Left lung (tissue), 4 donors: ENCODE measurements at regions not wholly inside any gene's neighbourhood (a gene's known extent, or its start where the extent isn't known, plus 50 kb on each side); places are given as distances from the start of the nearest gene placed in this dataset.
"Not testable (repeated sequence)": the region's sequence is repeated elsewhere in the genome, so short reads cannot be mapped to it uniquely, and the experiment has no call there.

ENCODE experiments used
- ATAC-seq: fragments of 200-7000 bp; cut with Tn5 transposase; one replicate; pipeline ENCODE4 v1.9.1; 2020; ENCODE audit warnings: moderate library complexity
- DNase-seq, 4 donors: peaks; one replicate each; pipeline ENCODE4 v3.0.0-alpha.2; 2013 to 2020
- H3K27ac ChIP-seq, 2 donors: fragments of 200-600 bp; sonication (generic) in 1 of 2; one replicate each; pipeline versions ENCODE4 v1.5.0 to v1.8.0; 2020 to 2021
- H3K27me3 ChIP-seq, 2 donors: fragments of 200-600 bp; sonication (generic) in 1 of 2; one replicate each; pipeline versions ENCODE4 v1.5.0 to v1.8.0; 2020 to 2021
- H3K36me3 ChIP-seq, 2 donors: fragments of 200-600 bp; sonication (generic) in 1 of 2; one replicate each; pipeline versions ENCODE4 v1.5.0 to v1.8.0; 2020 to 2021
- H3K4me1 ChIP-seq, 2 donors: fragments of 200-600 bp; one replicate each; pipeline ENCODE4 v1.8.0; 2021
- H3K4me3 ChIP-seq, 2 donors: fragments of 200-600 bp; sonication (generic) in 1 of 2; one replicate each; pipeline versions ENCODE4 v1.5.0 to v1.8.0; 2020 to 2021; ENCODE audit warnings: mild to moderate bottlenecking in 1 of 2
- H3K9me3 ChIP-seq, 2 donors: fragments of 200-600 bp; sonication (generic) in 1 of 2; one replicate each; pipeline versions ENCODE4 v1.5.0 to v1.8.0; 2020 to 2021
- CTCF ChIP-seq, 2 donors: fragments of 200-600 bp; sonication (generic) in 1 of 2; IDR thresholded peaks; one replicate each; pipeline versions ENCODE4 v1.5.0 to v1.8.0; 2021; ENCODE audit warnings: antibody characterized with exemption in 2 of 2
- intact Hi-C, 2 donors: fragments of 100-400 bp; cut with DNase I; formaldehyde crosslinking; loops; one replicate each; pipeline versions ENCODE4 v1.11.2 to v1.14.2; 2022
- donor health status: DM: no; HTN: yes; CAD: no.
- donor health status: DM: no; HTN: no; CAD: no.

GRCh38 chr4:38534344-38535045 is 129.5 kb upstream of the KLF3 start:
- DNase-seq, result no peak
- Histone ChIP-seq H3K4me3 (no peak overlapping the region), H3K36me3 (no peaks in the 10 kb centered on the region), H3K4me1 (peaks cover 0 to 24% of the 10 kb centered on the region in 2 donors), H3K27me3 (no peaks in the 10 kb centered on the region), H3K9me3 (no peaks in the 10 kb centered on the region), H3K27ac (peak overlapping the region in 1 of 2 donors; percentile 38)
- no peak for TF ChIP-seq CTCF (IDR thresholded peaks at IDR 0.05)
- ATAC-seq, result no peak
- intact Hi-C loops, result no loop called here

- DNase-seq, intact Hi-C loops, ATAC-seq: not testable (repeated sequence)
Observed at GRCh38 chr4:38535071-38535470, 128.9 kb upstream of the KLF3 start.

GRCh38 chr4:38535717-38536116 is 128.3 kb upstream of the KLF3 start:
- intact Hi-C loops, result no loop called here
- TF ChIP-seq CTCF (IDR thresholded peaks at IDR 0.05), result no peak
- no peak for ATAC-seq
- no peak for DNase-seq
- Histone ChIP-seq H3K4me3 (no peak overlapping the region), H3K36me3 (no peaks in the 10 kb centered on the region), H3K9me3 (no peaks in the 10 kb centered on the region), H3K27me3 (no peaks in the 10 kb centered on the region), H3K27ac (no peak overlapping the region), H3K4me1 (peaks cover 0 to 11% of the 10 kb centered on the region in 2 donors)

More at GRCh38 chr4:38535071-38535470, 128.9 kb upstream of the KLF3 start:
- not testable (repeated sequence) for H3K27ac ChIP-seq, H3K9me3 ChIP-seq, H3K36me3 ChIP-seq, H3K4me3 ChIP-seq, H3K27me3 ChIP-seq
- H3K4me1 ChIP-seq, result peaks cover 0 to 18% of the 10 kb centered on the region in 2 donors

GRCh38 chr4:38536716-38537115 is 127.3 kb upstream of the KLF3 start:
- no peaks in the 10 kb centered on the region for H3K36me3 ChIP-seq
- no peak for TF ChIP-seq CTCF (IDR thresholded peaks at IDR 0.05)
- no peaks in the 10 kb centered on the region for H3K9me3 ChIP-seq
- H3K4me3 ChIP-seq, result no peak overlapping the region
- no peaks in the 10 kb centered on the region for H3K27me3 ChIP-seq
- no peak overlapping the region for H3K27ac ChIP-seq
- intact Hi-C loops, result no loop called here
- ATAC-seq (no peak), DNase-seq (no peak)
- peaks cover 0 to 5% of the 10 kb centered on the region in 2 donors for H3K4me1 ChIP-seq

- no peaks in the 10 kb centered on the region for H3K9me3 ChIP-seq
- DNase-seq (no peak), ATAC-seq (no peak)
- TF ChIP-seq CTCF (IDR thresholded peaks at IDR 0.05), result no peak
- no peak overlapping the region for H3K27ac ChIP-seq
- H3K27me3 ChIP-seq, result no peaks in the 10 kb centered on the region
- no peaks in the 10 kb centered on the region for H3K36me3 ChIP-seq
- H3K4me3 ChIP-seq, result no peak overlapping the region
- peaks cover 0 to 5% of the 10 kb centered on the region in 2 donors for H3K4me1 ChIP-seq
- intact Hi-C loops, result no loop called here
Observed at GRCh38 chr4:38537666-38538065, 126.3 kb upstream of the KLF3 start.

GRCh38 chr4:38538517-38538916 is 125.5 kb upstream of the KLF3 start:
- peaks cover 0 to 5% of the 10 kb centered on the region in 2 donors for H3K4me1 ChIP-seq
- TF ChIP-seq CTCF (IDR thresholded peaks at IDR 0.05), result no peak
- ATAC-seq (no peak), DNase-seq (no peak)
- H3K36me3 ChIP-seq, result no peaks in the 10 kb centered on the region
- intact Hi-C loops, result no loop called here
- H3K9me3 ChIP-seq, result no peaks in the 10 kb centered on the region
- H3K27me3 ChIP-seq, result no peaks in the 10 kb centered on the region
- no peak overlapping the region for H3K4me3 ChIP-seq
- H3K27ac ChIP-seq, result no peak overlapping the region
